H9 (cell line): ENCODE measurements at regions not wholly inside any gene's neighbourhood (a gene's known extent, or its start where the extent isn't known, plus 50 kb on each side); places are given as distances from the start of the nearest gene placed in this dataset.

ENCODE experiments used
- DNase-seq: peaks from one replicate; pipeline ENCODE4 v3.0.0-alpha.2; 2017
- H2AFZ ChIP-seq: one replicate; pipeline ENCODE4 v1.6.1; 2013; ENCODE audit warnings: mild to moderate bottlenecking, low read length, control low read depth, moderate library complexity
- H2AK5ac ChIP-seq: 2 replicates; pipeline ENCODE4 v1.6.1; 2013; ENCODE audit warnings: low read length, control low read depth, mixed read lengths; ENCODE audit not compliant: insufficient read length
- H2BK120ac ChIP-seq: one replicate; pipeline ENCODE4 v1.6.1; 2013; ENCODE audit warnings: low read depth, mild to moderate bottlenecking, low read length, control low read depth, inconsistent platforms; ENCODE audit not compliant: poor library complexity, severe bottlenecking
- H2BK12ac ChIP-seq: 2 replicates; pipeline ENCODE4 v1.6.1; 2013; ENCODE audit warnings: low read length, control low read depth, mixed read lengths, low read depth; ENCODE audit not compliant: insufficient read length
- H2BK15ac ChIP-seq: 2 replicates; pipeline ENCODE4 v1.6.1; 2013; ENCODE audit warnings: low read depth, low read length, control low read depth
- H2BK20ac ChIP-seq: one replicate; pipeline ENCODE4 v1.6.1; 2013; ENCODE audit warnings: low read depth, mild to moderate bottlenecking, low read length, control low read depth, inconsistent platforms; ENCODE audit not compliant: poor library complexity, severe bottlenecking
- H2BK5ac ChIP-seq: 2 replicates; pipeline ENCODE4 v1.6.1; 2013; ENCODE audit warnings: low read length, control low read depth, mixed read lengths; ENCODE audit not compliant: insufficient read length
- H3K14ac ChIP-seq: 2 replicates; pipeline ENCODE4 v1.6.1; 2013; ENCODE audit warnings: low read length, control low read depth; ENCODE audit not compliant: insufficient read depth
- H3K18ac ChIP-seq: 2 replicates; pipeline ENCODE4 v1.6.1; 2013; ENCODE audit warnings: low read depth, mild to moderate bottlenecking, mixed read lengths, low read length, control low read depth; ENCODE audit not compliant: insufficient read length
- H3K23ac ChIP-seq: 2 replicates; pipeline ENCODE4 v1.6.1; 2013; ENCODE audit warnings: low read length, control low read depth, mixed read lengths, low read depth; ENCODE audit not compliant: insufficient read length
- H3K23me2 ChIP-seq: 2 replicates; pipeline ENCODE4 v1.6.1; 2013; ENCODE audit warnings: low read depth, mild to moderate bottlenecking, mixed read lengths, low read length, control low read depth; ENCODE audit not compliant: insufficient read length, poor library complexity, severe bottlenecking
- H3K27ac ChIP-seq: 2 replicates; pipeline ENCODE4 v1.5.1; 2013; ENCODE audit warnings: low read length, control low read depth, mixed read lengths, low read depth; ENCODE audit not compliant: insufficient read length
- H3K27me3 ChIP-seq: 2 replicates; pipeline ENCODE4 v1.6.1; 2013; ENCODE audit warnings: low read length, control low read depth, inconsistent platforms; ENCODE audit not compliant: insufficient read depth
- H3K4ac ChIP-seq: 2 replicates; pipeline ENCODE4 v1.6.1; 2013; ENCODE audit warnings: low read depth, mild to moderate bottlenecking, control low read depth, inconsistent platforms, low read length, moderate library complexity
- H3K4me1 ChIP-seq: 2 replicates; pipeline ENCODE4 v1.6.1; 2013; ENCODE audit warnings: low read length, control low read depth, inconsistent platforms; ENCODE audit not compliant: insufficient read depth
- H3K4me2 ChIP-seq: 2 replicates; pipeline ENCODE4 v1.6.1; 2013; ENCODE audit warnings: low read length, control low read depth, mixed read lengths; ENCODE audit not compliant: insufficient read length, insufficient read depth
- H3K56ac ChIP-seq: 2 replicates; pipeline ENCODE4 v1.6.1; 2013; ENCODE audit warnings: low read depth, mild to moderate bottlenecking, mixed read lengths, low read length, control low read depth; ENCODE audit not compliant: insufficient read length
- H3K79me1 ChIP-seq: 2 replicates; pipeline ENCODE4 v1.6.1; 2013; ENCODE audit warnings: low read depth, mild to moderate bottlenecking, moderate library complexity, low read length, control low read depth, inconsistent platforms; ENCODE audit not compliant: insufficient read depth, poor library complexity, severe bottlenecking
- H3K79me2 ChIP-seq: 2 replicates; pipeline ENCODE4 v1.6.1; 2013; ENCODE audit warnings: low read length, control low read depth, inconsistent platforms; ENCODE audit not compliant: insufficient read depth
- H3K9ac ChIP-seq: 2 replicates; pipeline ENCODE4 v1.6.1; 2013; ENCODE audit warnings: low read length, control low read depth, mixed read lengths; ENCODE audit not compliant: insufficient read length; ENCODE audit errors: extremely low read depth
- H3K9me3 ChIP-seq: one replicate; pipeline ENCODE4 v1.6.1; 2013; ENCODE audit warnings: low read depth, low read length, inconsistent platforms; ENCODE audit not compliant: control insufficient read depth
- H3T11ph ChIP-seq: one replicate; pipeline ENCODE4 v1.6.1; 2013; ENCODE audit warnings: mild to moderate bottlenecking, low read length, control low read depth, inconsistent platforms
- H4K20me1 ChIP-seq: one replicate; pipeline ENCODE4 v1.6.1; 2013; ENCODE audit not compliant: control insufficient read depth, insufficient read length, insufficient read depth
- H4K5ac ChIP-seq: 2 replicates; pipeline ENCODE4 v1.6.1; 2013; ENCODE audit warnings: low read depth, mild to moderate bottlenecking, mixed read lengths, low read length, control low read depth; ENCODE audit not compliant: insufficient read length
- H4K8ac ChIP-seq: replicated peaks from 2 replicates; pipeline ENCODE4 v1.6.1; 2013; ENCODE audit warnings: low read length, control low read depth, mixed read lengths, low read depth; ENCODE audit not compliant: insufficient read length
- H4K91ac ChIP-seq: 2 replicates; pipeline ENCODE4 v1.6.1; 2013; ENCODE audit warnings: low read depth, mild to moderate bottlenecking, moderate library complexity, mixed read lengths, low read length, control low read depth; ENCODE audit not compliant: insufficient read length
- H3K27ac Mint-ChIP-seq, 3 experiments: 2 replicates in 2 of 3; 3 replicates in 1 of 3; pipeline ENCODE4 v1.8.0; 2020 to 2021; ENCODE audit warnings: mixed read lengths in 3 of 3, mild to moderate bottlenecking in 1 of 3, moderate library complexity in 1 of 3
- H3K27me3 Mint-ChIP-seq: 2 replicates; pipeline ENCODE4 v1.8.0; 2021; ENCODE audit warnings: low read depth, mild to moderate bottlenecking, moderate library complexity, mixed read lengths
- H3K36me3 Mint-ChIP-seq, 3 experiments: 2 replicates in 2 of 3; 3 replicates in 1 of 3; pipeline ENCODE4 v1.8.0; 2020 to 2021; ENCODE audit warnings: low read depth in 3 of 3, mixed read lengths in 3 of 3; ENCODE audit not compliant: insufficient read depth in 1 of 3
- H3K4me1 Mint-ChIP-seq, 2 experiments: 2 replicates each; pipeline ENCODE4 v1.8.0; 2020; ENCODE audit warnings: mixed read lengths in 2 of 2
- H3K4me3 Mint-ChIP-seq, 2 experiments: 2 replicates in 1 of 2; 3 replicates in 1 of 2; pipeline ENCODE4 v1.8.0; 2020 to 2021; ENCODE audit warnings: mild to moderate bottlenecking in 2 of 2, mixed read lengths in 2 of 2, moderate library complexity in 1 of 2
- H3K9me3 Mint-ChIP-seq, 2 experiments: 2 replicates in 1 of 2; 3 replicates in 1 of 2; pipeline ENCODE4 v1.8.0; 2020; ENCODE audit warnings: mild to moderate bottlenecking in 2 of 2, mixed read lengths in 2 of 2, moderate library complexity in 1 of 2
- WGBS: extraction: QIAGEN DNeasy Blood & Tissue Kit; methylation state at CpG from one replicate; pipeline ENCODE4 v1.1.7; 2013; ENCODE audit warnings: missing lambda C conversion rate, low lambda C conversion rate, mixed read lengths; ENCODE audit not compliant: insufficient read length; ENCODE audit errors: extremely low coverage; 5-methylcytosine and 5-hydroxymethylcytosine counted together
- TF ChIP-seq, protein P1 (sequence below): fragments of 200-600 bp; sonication (generic); conservative IDR thresholded peaks from 3 replicates; pipeline ENCODE4 v1.8.0; 2021; ENCODE audit warnings: antibody characterized with exemption, mild to moderate bottlenecking

DNA sequence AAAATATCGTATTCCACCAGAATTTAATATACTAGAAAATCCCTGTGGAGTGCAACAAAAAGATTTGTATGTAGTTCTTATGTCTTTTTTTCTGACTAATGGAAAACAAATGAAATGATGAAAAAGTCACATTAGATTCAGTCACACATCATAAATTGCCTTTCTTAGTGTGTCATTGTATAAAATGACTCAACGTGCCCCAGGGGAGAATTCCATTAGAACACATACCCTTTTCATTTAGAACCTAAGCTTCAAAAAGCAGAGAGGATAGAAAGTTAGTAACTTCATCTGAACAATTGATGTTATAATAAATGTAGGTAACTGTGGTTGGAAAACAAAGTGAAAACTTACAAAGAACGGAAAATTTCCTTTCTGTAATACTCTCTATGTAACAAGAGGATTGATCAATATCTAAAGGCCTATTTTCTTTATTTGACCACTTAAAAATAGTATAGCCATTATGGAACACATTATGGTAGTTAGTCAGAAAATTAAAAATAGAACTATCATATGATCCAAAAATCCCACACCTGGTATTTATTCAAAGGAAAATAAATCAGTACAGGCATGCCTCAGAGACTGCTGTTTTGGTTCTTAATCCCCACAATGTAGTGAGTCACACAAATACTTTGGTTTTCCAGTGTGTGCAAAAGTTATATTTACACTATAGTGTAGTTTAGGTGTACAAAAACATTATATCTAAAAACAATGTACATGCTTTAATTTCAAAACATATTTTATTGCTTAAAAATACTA lies 1016.1 kb downstream of the KCNT2 start:
- H2AK5ac ChIP-seq = no peak overlapping the region
- no peaks in the 10 kb centered on the region for H3K9me3 ChIP-seq
- no peak overlapping the region for H3K14ac ChIP-seq
- H4K5ac ChIP-seq = no peak overlapping the region
- no peak overlapping the region for H3K23ac ChIP-seq
- no peak overlapping the region for H3K4ac ChIP-seq
- H3K27ac ChIP-seq = no peak overlapping the region
- Mint-ChIP-seq H3K4me3 (no peak overlapping the region), H3K9me3 (no peaks in the 10 kb centered on the region; a peak in 1 of 5 replicates), H3K27me3 (no peaks in the 10 kb centered on the region), H3K4me1 (no peaks in the 10 kb centered on the region), H3K27ac (no peak overlapping the region), H3K36me3 (no peaks in the 10 kb centered on the region)
- no peaks in the 10 kb centered on the region for H3K23me2 ChIP-seq
- no peak overlapping the region for H3K9ac ChIP-seq
- H3K79me2 ChIP-seq = no peaks in the 10 kb centered on the region
- WGBS = no CpG with 5 or more reads among the region's 3 CpGs
- TF ChIP-seq, protein P1, sequence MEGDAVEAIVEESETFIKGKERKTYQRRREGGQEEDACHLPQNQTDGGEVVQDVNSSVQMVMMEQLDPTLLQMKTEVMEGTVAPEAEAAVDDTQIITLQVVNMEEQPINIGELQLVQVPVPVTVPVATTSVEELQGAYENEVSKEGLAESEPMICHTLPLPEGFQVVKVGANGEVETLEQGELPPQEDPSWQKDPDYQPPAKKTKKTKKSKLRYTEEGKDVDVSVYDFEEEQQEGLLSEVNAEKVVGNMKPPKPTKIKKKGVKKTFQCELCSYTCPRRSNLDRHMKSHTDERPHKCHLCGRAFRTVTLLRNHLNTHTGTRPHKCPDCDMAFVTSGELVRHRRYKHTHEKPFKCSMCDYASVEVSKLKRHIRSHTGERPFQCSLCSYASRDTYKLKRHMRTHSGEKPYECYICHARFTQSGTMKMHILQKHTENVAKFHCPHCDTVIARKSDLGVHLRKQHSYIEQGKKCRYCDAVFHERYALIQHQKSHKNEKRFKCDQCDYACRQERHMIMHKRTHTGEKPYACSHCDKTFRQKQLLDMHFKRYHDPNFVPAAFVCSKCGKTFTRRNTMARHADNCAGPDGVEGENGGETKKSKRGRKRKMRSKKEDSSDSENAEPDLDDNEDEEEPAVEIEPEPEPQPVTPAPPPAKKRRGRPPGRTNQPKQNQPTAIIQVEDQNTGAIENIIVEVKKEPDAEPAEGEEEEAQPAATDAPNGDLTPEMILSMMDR = no peak
- H2BK20ac ChIP-seq = no peak overlapping the region
- no peak overlapping the region for H3K4me2 ChIP-seq
- H3K27me3 ChIP-seq = no peaks in the 10 kb centered on the region
- H3K79me1 ChIP-seq = no peaks in the 10 kb centered on the region
- H3T11ph ChIP-seq = no peak overlapping the region
- H2BK12ac ChIP-seq = no peak overlapping the region
- no peak overlapping the region for H2BK5ac ChIP-seq
- H4K20me1 ChIP-seq = no peaks in the 10 kb centered on the region
- no peak overlapping the region for H3K56ac ChIP-seq
- H2AFZ ChIP-seq = no peak overlapping the region
- no peak overlapping the region for H2BK15ac ChIP-seq
- no peak for DNase-seq
- no peaks in the 10 kb centered on the region for H3K4me1 ChIP-seq
- H4K8ac ChIP-seq = no peak overlapping the region
- H4K91ac ChIP-seq = no peak overlapping the region
- H2BK120ac ChIP-seq = no peak overlapping the region
- H3K18ac ChIP-seq = no peak overlapping the region
